C4-2B (cell line): ENCODE measurements at regions not wholly inside any gene's neighbourhood (a gene's known extent, or its start where the extent isn't known, plus 50 kb on each side); places are given as distances from the start of the nearest gene placed in this dataset.

Experiments used
- H3K27ac ChIP-seq: fragments of 450-650 bp; 2 replicates; pipeline ENCODE4 v1.5.1; 2017
- ZFX ChIP-seq: fragments of 450-650 bp; IDR thresholded peaks from 2 replicates; pipeline ENCODE4 v1.6.1; 2017
- TF ChIP-seq, protein P1 (sequence below): fragments of 450-650 bp; conservative IDR thresholded peaks from 2 replicates; pipeline ENCODE4 v1.5.1; 2017; ENCODE audit warnings: mild to moderate bottlenecking

GRCh38 chrX:42260854-42261253 is 337.5 kb upstream of the CASK start:
- no peak for TF ChIP-seq ZFX
- TF ChIP-seq, protein P1, sequence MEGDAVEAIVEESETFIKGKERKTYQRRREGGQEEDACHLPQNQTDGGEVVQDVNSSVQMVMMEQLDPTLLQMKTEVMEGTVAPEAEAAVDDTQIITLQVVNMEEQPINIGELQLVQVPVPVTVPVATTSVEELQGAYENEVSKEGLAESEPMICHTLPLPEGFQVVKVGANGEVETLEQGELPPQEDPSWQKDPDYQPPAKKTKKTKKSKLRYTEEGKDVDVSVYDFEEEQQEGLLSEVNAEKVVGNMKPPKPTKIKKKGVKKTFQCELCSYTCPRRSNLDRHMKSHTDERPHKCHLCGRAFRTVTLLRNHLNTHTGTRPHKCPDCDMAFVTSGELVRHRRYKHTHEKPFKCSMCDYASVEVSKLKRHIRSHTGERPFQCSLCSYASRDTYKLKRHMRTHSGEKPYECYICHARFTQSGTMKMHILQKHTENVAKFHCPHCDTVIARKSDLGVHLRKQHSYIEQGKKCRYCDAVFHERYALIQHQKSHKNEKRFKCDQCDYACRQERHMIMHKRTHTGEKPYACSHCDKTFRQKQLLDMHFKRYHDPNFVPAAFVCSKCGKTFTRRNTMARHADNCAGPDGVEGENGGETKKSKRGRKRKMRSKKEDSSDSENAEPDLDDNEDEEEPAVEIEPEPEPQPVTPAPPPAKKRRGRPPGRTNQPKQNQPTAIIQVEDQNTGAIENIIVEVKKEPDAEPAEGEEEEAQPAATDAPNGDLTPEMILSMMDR = no peak
- H3K27ac ChIP-seq = no peak overlapping the region

- no peak overlapping the region for H3K27ac ChIP-seq
Measured at GRCh38 chrX:42248226-42248625, 324.9 kb upstream of the CASK start.

DNA sequence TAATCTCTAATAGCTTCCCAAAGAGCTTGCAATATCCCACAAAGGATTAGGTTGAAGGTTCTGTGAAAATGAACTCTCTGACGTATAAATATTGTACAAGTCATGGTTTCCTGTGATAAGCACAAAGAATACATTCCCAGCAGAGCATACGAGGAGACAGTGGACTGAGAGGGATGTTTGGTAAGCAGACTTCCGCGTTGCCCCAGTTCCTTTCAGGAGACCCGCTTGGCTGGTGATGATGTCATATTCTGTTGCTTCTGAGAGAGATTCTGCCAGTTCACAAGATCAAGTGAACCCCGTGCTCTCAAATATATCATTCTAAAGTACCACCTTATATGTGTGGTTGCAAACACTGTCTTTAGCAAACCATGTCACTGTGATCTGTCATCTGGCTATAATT is 323.9 kb upstream of the CASK start:
- H3K27ac ChIP-seq = no peak overlapping the region
- TF ChIP-seq ZFX = no peak

More at GRCh38 chrX:42248226-42248625, 324.9 kb upstream of the CASK start:
- TF ChIP-seq, protein P1 = no peak
- no peak for TF ChIP-seq ZFX

DNA sequence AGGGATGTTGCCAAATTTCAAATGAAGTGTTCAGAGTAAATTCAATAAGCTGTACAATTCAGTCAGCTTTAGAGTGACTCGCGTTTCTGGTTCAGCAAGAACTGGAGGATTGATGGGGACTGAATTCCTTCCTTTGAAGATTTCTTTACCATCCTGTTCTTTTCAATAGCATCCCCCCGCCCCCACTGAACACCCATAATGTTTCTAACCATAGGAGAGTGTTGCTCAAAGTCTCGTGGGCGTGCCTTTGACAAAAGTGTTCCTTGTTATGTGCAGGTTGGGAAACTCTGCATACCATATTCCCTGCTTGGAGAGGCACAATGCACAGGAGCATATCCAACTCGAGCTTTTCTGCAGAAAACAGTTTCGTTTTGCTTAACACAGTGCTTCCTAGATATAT is 323.5 kb upstream of the CASK start:
- no peak for TF ChIP-seq ZFX
- TF ChIP-seq, protein P1 = no peak
- no peak overlapping the region for H3K27ac ChIP-seq

DNA sequence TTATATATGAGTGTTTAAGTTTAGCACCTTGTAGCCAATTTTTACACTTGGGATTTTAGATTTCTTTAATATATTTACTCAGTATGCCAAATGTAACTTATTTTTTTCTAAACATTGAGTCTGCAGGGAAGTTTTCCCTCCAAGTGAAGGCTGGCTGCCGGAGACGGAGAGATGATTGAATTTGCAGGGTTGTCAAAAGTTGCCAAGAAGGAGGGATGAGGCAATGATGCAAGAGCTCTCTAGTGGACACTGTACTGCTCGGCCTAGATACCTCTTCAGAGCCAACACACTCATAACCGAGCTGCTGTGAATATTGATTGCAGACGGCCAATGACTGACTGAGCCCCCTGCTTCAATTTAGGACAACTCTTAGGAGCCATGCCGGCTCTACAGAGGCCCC is 318.6 kb upstream of the CASK start:
- TF ChIP-seq ZFX = no peak
- TF ChIP-seq, protein P1 = no peak
- no peak overlapping the region for H3K27ac ChIP-seq

GRCh38 chrX:42241421-42241820 is 318.1 kb upstream of the CASK start:
- no peak overlapping the region for H3K27ac ChIP-seq
- TF ChIP-seq, protein P1 = no peak
- TF ChIP-seq ZFX = no peak

- H3K27ac ChIP-seq = no peak overlapping the region
- TF ChIP-seq, protein P1 = no peak
- no peak for TF ChIP-seq ZFX
Measured at GRCh38 chrX:42237956-42238355, 314.6 kb upstream of the CASK start.

GRCh38 chrX:42229533-42229932 is 306.2 kb upstream of the CASK start:
- TF ChIP-seq, protein P1 = no peak
- no peak overlapping the region for H3K27ac ChIP-seq
